C4-2B (cell line): ENCODE measurements at regions not wholly inside any gene's neighbourhood (a gene's known extent, or its start where the extent isn't known, plus 50 kb on each side); places are given as distances from the start of the nearest gene placed in this dataset.

Experiments used
- ZFX ChIP-seq: fragments of 450-650 bp; IDR thresholded peaks from 2 replicates; pipeline ENCODE4 v1.6.1; 2017
- TF ChIP-seq, protein P1 (sequence below): fragments of 450-650 bp; conservative IDR thresholded peaks from 2 replicates; pipeline ENCODE4 v1.5.1; 2017; ENCODE audit warnings: mild to moderate bottlenecking

DNA sequence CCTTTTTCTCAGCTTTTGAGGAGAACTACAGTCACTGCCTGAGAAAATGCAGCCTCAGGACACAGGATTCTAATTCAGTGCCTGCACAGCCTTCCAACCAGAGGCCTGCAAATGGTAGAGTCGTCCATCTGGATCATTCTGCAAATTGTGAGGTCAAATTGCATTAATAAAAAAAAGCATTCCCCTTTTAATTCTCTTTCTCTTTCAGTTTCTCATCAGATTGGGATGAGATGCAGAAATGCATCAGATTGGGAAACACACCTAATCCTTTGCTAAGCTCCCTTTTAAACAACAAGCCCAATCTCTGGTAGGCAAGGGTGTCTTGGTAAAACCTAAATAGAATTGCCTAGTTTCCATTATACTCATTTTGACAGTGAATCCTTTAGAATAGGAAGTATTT is 838.8 kb downstream of the MAFB start:
- TF ChIP-seq, protein P1, sequence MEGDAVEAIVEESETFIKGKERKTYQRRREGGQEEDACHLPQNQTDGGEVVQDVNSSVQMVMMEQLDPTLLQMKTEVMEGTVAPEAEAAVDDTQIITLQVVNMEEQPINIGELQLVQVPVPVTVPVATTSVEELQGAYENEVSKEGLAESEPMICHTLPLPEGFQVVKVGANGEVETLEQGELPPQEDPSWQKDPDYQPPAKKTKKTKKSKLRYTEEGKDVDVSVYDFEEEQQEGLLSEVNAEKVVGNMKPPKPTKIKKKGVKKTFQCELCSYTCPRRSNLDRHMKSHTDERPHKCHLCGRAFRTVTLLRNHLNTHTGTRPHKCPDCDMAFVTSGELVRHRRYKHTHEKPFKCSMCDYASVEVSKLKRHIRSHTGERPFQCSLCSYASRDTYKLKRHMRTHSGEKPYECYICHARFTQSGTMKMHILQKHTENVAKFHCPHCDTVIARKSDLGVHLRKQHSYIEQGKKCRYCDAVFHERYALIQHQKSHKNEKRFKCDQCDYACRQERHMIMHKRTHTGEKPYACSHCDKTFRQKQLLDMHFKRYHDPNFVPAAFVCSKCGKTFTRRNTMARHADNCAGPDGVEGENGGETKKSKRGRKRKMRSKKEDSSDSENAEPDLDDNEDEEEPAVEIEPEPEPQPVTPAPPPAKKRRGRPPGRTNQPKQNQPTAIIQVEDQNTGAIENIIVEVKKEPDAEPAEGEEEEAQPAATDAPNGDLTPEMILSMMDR = no peak
- TF ChIP-seq ZFX = no peak
